ENCODE measurements at regions not wholly inside any gene's neighbourhood (a gene's known extent, or its start where the extent isn't known, plus 50 kb on each side); places are given as distances from the start of the nearest gene placed in this dataset.
A peak's percentile ranks its signal among the peaks of the same experiment; 100 is the strongest.
"Not testable (repeated sequence)": the region's sequence is repeated elsewhere in the genome, so short reads cannot be mapped to it uniquely, and the experiment has no call there.

DNA sequence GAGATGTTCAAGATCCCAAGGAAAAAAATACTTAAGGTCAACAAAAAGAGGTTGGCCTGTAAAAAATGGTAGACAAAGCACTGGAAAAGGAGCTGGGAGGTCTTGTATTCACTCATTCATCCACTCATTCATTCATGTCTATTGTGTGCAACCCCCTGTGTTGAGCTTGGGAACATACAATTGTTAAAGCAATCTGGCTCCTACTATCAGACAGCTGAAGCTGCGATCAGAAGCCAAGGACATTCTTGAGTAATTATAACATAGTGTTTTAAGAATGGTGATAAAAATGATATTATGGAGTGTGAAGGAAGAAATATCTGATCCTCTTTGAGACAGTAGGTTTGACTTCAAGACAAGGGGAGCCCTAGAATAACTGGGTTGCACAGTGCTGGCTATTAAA, 693.4 kb downstream of the TOX3 start:
- DNase-seq (ENCODE audit: low spot score): no peak

DNA sequence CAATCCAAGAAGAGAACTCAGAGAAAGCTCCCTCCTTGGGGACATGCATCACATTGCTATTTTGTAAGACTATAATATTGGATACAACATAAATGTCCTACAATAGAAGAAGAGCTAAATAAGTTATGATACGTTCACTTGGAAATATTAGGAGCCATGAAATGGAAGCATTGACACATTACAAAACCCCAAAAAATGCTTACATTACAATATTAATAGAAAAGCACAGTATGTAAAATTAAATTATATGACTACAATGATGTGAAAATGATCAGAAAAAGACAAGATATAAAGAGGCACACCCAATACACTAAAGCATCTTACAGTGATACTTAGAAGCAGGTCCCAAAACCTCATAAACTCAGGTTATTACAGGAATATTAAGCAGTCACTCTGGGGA, 694.1 kb downstream of the TOX3 start:
- DNase-seq (ENCODE audit: low spot score): no peak

DNA sequence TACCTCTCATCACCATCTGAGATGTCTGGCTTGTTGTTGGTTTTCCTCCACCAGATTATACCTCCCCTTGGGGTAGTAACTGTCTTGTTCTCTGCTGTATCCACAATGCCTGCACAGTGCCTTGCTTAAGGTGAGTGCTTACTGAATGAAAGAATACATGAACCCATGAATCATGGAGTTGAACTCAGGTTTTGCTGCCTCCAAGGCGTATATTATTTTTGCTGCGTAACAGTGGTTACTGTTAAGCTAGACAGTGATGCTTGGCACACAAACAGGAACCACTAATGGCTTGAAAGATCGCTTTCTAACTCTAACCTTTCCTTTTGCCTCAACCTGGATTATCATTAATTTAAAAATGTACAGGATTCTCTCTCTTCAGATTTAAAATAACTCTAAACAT, 695.8 kb downstream of the TOX3 start:
- DNase-seq (ENCODE audit: low spot score): no peak

DNA sequence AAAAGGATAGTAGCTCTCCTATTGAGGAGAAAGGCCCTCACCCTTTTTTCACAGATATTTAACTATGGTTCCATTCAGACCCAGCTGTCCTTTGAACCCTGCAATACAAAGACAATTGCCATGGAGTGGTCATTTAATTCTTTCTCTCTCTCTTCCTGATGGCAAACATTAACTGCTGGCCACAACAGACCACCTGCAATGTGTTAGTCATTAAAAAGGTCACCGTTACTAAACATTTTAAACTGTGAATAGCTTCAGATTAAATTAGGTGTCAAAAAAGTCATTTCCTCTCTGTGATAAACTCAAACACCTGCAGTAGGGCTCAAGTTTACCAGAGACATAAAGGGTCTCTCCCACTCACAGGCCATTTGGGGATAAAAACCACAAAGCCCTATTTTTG, 697.2 kb downstream of the TOX3 start:
- DNase-seq (ENCODE audit: low spot score): peak; percentile 55

DNA sequence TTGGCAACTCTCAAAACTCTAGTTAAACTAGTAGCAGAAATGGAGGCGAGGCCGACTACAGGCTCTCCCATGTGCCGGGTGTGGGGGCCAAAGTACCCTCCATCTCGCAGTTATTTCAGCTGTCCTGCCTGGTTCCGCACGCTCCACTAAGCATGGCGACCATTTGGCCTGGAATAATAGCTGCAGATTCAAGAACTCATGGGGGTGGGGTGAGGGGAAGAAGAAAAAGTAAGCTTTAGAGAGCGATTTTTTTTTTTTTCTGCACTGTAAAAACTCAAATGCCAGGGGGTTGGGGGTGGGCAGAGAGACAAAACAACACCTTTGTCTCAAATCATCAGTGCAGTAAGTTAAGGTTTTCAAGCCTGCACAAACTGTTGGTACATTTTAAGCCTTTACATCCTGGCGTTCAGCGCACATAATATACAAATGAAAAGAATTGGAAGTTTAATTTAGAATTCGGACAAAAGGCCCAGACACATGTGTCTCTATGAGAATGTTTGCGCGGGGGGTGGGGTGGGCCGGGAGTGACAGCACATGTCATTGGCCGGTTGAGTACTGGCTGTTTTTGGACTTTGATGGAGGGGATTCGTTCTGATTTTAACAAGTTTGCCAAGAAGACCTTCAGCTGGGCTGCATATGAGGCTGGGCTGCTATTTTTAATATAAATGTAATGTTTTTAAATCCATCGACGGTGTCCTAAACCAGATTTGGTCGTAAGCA, 694.7 kb upstream of the SALL1 start:
- DNase-seq (ENCODE audit: low spot score): no peak

DNA sequence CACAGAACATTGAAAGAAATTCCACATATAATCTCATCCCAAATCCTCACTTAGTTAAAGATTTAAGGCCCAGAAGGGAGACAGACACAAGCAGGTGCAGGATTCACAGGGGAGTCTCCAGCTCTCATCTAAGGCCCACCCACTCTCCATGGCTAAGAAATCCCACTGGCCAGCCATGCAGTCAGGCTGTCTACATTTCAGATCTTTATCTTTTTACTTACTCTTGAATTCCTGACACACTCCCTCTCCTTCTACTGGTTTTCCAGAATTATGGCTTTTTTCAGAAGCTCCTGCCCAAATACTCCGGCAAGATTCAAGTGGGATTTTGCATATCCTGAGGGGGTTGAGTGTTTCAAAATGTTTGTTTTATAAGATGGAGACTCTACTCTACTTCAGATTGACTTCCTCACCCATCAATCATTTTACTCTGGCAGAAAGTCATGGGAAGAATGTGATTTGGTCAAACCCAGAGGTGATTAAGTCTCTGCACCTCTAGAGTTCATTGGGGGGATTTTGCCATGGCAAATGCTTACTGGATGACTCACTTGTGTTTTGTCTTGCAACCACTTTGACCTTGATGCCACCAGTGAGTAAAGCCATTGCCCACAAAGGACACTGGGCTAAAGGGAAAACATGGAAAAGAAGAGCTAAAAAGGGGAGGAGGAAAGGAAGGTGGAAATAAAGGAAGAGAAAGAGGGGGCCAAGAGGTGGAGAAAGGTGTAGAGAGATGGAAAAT, 688.8 kb upstream of the SALL1 start:
- DNase-seq (ENCODE audit: low spot score): peak; percentile 99

DNA sequence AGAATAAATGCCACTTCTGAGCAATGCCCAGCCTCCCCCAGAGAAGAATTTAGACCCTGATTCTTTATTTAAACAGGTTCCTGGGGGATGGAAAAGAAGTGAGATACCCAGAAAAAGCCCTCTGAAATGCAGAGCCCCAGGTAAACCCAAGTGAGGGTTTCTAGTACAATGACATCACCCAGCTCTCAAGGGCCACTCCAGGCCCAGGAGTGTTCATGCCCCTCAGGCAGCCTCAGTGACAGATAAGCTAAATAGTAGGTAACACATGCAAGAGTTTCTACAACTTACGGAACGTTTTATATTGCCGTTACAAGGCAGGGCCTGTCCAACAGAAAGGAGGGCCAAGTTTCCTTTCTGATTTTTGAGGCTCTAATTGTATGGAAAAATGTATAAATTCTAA, 683.7 kb upstream of the SALL1 start:
- DNase-seq (ENCODE audit: low spot score): no peak

DNA sequence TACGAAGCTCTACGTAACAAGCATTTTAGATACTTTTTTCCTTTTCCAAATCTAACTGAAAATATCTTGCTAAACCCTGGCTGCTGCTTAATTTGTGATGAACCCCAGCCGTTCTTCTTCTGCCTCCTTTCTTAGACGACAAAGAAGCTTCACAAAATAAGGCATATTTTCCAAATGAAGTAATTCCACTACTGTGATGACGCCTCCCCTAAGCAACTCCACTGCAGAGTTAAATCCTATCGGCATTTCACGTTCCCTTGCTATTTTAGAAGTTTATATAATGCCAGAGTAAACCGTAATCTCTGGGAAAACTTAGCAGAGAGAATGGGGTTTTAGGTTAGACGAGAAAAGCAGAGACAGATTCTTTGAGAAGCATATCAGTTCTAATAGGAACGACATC, 683.1 kb upstream of the SALL1 start:
- DNase-seq (ENCODE audit: low spot score): no peak

DNA sequence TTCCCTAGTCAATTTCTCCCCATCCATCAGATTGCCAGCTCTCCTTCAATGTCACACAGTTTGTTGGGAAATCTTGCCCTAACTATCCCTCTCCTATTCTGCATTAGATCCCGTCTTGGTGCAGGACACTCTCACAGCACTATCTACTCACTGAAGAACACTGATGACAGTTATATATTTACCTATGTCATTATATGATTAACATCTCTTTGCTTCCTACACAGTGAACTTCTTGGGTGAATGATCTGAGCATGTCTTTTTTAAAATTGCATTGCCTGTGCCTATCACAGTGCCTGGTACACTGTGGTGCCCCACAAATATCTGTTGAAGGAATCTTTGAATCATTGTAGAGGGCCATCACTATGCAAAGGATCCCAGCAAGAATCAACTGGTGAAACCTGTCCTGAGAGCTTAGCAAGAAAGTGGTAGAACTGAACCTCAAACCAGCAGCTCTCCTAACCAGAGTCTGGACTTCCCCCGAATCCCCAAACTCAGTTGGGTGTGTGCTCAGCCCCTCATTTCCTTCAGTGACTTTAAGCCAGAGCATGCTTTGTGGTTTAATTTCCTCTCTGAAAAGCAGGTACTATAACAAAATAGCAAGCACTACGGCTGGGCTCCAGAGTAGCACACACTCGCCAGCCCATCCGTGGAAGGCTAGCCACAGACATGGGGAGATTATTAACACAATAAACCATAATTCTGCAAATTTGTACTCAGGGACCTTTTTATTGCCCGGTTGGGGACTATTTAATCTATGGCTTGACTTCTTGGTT, 680.7 kb upstream of the SALL1 start:
- DNase-seq (ENCODE audit: low spot score): no peak

DNA sequence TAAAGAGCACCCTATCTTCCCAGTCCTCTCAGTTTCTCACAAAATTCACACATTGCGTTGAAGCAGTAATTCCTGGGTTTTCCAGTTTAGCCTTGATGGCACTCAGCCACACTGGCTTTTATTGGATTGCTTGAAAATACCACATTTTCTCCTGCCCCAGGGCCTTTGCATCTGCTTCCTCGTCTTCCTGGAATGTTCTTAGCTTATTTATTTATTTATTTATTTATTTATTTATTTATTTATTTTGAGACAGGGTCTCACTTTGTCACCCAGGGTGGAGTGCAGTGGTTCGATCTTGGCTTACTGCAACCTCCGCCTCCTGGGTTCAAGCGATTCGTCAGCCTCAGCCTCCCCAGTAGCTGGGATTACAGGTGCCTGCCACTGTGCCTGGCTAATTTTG, 680.0 kb upstream of the SALL1 start:
- not testable (repeated sequence) for DNase-seq (ENCODE audit: low spot score)

DNA sequence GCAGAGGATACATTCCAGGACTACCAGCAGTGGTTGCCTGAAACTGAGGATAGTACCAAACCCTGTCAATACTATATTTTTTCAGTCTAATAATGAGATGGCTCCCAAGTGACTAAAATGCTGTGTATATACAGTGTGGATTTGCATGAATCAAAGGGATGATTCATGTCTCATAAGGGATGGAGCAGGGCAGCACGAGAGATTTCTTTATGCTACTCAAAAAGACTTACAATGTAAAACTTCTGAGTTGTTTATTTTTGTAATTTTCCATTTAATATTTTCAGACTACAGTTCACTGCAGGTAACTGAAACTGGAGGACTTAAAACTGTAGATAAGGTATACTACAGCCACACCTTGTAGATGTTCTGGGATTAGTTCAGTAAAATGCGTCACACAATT, 674.7 kb upstream of the SALL1 start:
- DNase-seq (ENCODE audit: low spot score): no peak

DNA sequence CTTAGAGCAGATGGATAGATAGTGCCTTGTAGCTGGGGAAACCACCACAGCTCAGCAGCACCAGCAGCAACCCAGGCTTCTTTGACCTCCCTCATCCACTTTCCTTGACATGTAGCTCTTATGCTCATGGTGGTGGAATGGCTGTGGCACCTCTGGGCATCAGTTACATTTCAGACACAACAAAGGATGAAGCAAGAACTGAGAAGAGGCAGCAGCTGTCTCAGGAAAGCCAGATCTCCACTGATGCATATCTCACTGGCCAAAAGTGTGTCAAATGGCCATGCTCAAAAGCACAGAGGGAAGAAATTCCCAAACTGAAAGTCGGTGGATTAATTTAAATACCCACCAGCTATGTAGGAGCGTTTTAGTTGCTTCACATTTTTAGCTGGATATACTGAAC, 671.4 kb upstream of the SALL1 start:
- DNase-seq (ENCODE audit: low spot score): no peak

DNA sequence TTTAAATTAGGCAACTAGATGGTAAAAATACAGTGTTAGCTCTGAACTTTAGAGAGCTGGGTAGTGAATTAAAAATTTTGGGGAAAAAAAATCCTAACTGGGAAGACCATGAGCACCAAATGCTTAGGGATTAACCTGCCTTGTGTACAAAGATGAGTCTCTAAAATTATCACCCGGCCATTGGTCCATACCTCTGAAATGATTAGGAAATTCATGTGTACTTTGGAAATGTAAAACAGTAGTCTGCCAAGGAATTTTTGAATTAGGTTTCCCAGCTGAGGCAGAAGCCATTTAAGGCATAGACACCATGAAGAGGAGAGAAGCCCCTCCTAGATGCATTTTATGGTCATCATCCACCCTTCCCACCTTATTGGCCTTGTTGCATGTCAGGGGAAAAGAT, 670.5 kb upstream of the SALL1 start:
- no peak for DNase-seq (ENCODE audit: low spot score)

DNA sequence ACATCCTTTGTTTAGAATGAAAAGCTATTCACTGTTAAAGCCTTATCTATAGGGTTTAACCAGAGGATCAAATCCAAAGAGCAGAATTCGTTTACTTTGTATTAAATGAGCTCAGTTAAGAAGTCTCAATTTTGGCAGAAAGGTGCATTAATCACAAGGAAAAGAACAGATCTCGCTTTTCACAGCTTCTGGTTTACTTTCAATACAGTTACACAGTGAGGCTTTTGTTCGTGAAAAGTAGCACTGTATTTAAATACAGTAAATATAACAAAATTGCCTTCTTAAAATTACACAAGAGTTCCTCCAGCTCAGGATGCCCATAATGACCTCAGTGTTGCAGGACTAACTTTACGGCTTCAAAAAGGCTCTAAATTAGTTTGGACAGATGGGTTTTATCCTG, 669.1 kb upstream of the SALL1 start:
- no peak for DNase-seq (ENCODE audit: low spot score)

DNA sequence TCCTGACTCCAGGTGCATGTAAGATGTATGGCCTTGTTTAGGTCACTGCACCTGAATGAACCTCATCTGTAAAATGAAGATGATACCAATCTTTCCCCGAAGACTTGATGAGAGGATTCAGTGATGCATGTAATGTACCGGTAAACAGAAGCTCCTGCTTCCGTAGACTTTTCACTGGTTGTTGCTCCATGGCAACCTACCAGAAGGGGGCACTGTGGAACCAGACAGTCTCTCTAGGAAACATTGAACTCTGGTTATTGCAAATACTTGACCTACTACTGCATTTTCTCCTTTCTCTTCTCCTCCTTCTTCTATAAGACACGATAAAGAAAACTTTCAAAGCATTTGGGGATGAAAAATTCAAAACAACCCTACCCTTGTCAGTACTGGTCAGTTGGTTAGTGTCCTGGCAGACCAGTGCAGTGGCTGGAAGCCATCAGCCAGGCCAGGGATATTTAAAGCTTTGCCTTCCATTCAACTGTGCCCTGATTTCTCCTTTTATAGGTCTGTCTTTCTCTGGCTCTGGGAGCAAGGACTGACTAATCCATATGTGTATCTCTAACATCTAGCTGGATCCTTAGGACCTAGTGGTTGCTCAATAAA, 667.4 kb upstream of the SALL1 start:
- DNase-seq (ENCODE audit: low spot score): peak; percentile 65

DNA sequence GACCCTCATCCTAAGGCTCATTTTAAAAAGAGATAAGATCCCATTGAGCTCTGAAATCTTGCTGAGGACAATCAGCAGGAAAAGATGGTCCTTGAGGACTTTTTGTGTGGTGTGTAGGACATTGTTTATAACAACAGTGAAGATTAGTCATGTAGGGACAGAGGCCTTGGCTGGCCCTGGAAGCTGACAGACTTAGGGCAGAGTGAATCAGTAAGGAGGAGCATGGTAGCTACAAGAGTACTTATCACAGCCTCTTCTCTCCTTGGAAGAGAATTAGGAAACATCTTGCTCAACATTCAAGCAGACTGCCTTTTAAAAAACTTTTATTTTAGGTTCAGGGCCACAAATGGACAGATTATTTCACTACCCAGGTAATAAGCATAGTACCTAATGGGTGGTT, 665.9 kb upstream of the SALL1 start:
- no peak for DNase-seq (ENCODE audit: low spot score)

DNA sequence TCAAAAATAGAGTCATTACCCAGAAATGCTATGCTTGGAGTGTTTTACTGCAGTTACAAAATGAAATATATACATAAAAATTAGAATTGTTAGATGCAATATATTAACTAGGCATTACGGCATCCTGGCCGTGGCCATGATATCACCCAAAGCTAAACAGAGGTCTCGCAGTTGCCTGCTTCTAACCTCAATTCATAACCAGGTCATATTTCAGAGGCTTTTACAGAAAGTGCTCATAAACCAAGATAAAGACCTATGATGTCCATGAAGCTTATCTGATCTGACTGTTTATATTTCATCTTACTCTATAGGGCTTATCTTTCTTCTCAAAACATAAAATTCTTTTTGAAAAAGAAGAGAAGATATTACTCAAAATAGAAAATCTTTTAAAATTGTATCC, 664.5 kb upstream of the SALL1 start:
- no peak for DNase-seq (ENCODE audit: low spot score)

DNA sequence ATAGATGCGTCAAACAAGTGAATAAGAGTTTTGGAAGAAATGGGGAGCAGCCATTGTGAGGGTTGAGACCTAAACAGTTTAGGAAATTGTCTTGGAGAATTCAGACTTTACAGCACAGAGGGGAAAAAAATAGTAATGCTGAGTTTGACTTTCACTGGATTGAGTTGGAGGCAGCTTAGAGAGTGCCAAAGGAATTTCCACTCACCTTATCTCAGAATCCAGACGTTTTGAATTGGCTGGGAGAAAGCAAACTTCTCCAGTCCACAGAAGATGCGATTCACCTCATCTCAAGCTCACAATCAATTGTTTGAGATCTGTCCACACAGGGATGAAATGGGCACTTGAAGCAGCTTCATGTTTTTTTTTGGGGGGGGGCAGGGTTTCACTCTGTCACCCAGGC, 663.5 kb upstream of the SALL1 start:
- DNase-seq (ENCODE audit: low spot score): no peak

DNA sequence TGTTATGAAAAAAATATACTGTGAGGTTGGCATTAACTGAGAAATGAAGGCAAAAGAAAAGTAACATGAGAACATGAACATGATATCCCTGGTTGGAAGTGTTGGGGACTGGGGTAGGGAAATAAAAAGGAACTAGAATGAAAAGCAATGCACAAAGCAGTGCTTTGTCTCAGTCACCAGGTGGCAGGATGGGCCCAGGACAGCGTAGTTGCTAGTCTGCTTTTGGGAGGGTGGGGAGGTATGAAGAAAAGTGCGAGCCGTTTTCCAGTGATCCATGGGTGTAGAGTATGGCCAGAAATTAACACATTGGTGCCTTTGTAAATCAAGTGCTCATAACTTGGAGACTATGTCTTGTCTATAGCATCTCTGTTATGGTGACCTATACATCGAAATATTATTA, 662.5 kb upstream of the SALL1 start:
- DNase-seq (ENCODE audit: low spot score): no peak

DNA sequence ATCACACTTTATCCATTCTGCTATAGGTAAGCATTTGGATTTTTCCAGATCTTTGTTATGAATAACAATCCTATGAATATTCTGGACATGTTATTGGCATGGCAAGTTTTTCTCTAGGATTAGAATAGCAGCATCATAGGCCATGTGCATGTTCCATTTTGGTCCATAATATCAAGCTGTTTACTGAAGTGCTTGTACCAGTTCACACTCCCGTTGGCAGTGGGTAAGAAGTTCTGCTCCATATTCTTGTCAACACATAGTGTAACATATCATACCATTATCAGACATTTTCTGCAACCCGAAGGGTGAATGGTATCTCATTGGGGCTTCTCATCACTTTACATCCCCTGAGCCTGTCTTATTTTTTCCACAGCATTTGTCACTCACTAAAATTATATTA, 661.9 kb upstream of the SALL1 start:
- no peak for DNase-seq (ENCODE audit: low spot score)

DNA sequence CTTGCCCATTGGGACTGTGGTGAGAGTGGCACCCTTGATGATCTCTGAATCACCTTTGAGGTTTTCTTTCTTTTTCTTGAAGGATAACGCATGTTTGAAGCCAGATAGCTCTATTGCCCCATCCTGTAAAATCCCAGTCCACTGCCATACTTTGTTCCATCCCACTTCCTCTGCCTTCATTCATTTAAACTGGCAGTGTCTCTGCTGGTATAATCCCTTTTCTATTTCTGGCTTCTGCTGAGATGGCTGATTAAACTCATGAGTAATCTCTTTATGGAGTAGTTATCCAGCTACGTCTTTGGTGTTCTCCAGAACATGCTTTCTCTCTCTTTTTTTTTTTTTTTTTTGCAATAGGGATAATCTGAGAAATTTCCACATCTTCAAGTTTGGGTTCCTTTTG, 656.5 kb upstream of the SALL1 start:
- DNase-seq (ENCODE audit: low spot score): peak; percentile 61

DNA sequence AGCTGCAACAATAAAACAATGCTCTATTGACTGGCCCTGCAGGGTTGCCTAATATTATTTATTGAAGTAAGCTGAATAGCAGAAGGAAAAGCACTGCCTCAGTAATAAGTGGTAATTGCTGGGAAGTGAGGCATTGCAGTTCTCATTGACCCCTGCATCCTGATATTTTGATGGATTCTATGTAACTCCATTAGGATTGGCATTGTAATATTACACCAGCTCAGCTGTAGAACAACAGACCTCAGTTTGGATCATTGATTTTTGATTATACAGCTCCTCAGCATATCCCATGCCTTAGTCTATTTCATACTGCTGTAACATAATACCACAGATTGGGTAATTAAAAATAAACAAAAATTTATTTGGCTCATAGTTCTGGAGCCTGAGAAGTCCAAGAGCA, 650.6 kb upstream of the SALL1 start:
- no peak for DNase-seq (ENCODE audit: low spot score)

Measured in A172 (cell line).